Karpas-422 (cell line): ENCODE measurements at regions not wholly inside any gene's neighbourhood (a gene's known extent, or its start where the extent isn't known, plus 50 kb on each side); places are given as distances from the start of the nearest gene placed in this dataset.

Experiments used
- DNase-seq: peaks from one replicate; pipeline ENCODE4 v3.0.0-alpha.2; 2015
- H2AFZ ChIP-seq: fragments of 200-600 bp; sonication (generic); 2 replicates; pipeline ENCODE4 v1.6.1; 2014; ENCODE audit warnings: antibody characterized with exemption, low read length, mixed read lengths
- H3K27ac ChIP-seq: fragments of 200-600 bp; sonication (generic); 2 replicates; pipeline ENCODE4 v1.5.1; 2014; ENCODE audit warnings: mild to moderate bottlenecking, low read length, moderate library complexity
- H3K27me3 ChIP-seq: fragments of 200-600 bp; sonication (generic); 2 replicates; pipeline ENCODE4 v1.6.1; 2014; ENCODE audit warnings: low read length, mixed read lengths
- H3K36me3 ChIP-seq: fragments of 200-600 bp; sonication (generic); 2 replicates; pipeline ENCODE4 v1.6.1; 2014; ENCODE audit warnings: low read length, mixed read lengths; ENCODE audit not compliant: insufficient read depth
- H3K4me1 ChIP-seq: fragments of 200-600 bp; sonication (generic); 2 replicates; pipeline ENCODE4 v1.6.1; 2014; ENCODE audit warnings: mild to moderate bottlenecking, low read length, mixed read lengths
- H3K4me2 ChIP-seq: fragments of 200-600 bp; sonication (generic); 2 replicates; pipeline ENCODE4 v1.6.1; 2014; ENCODE audit warnings: low read length, low read depth, mild to moderate bottlenecking; ENCODE audit not compliant: poor library complexity, severe bottlenecking
- H3K4me3 ChIP-seq: fragments of 200-600 bp; sonication (generic); 2 replicates; pipeline ENCODE4 v1.5.1; 2014; ENCODE audit warnings: mild to moderate bottlenecking, antibody characterized with exemption, low read length, mixed read lengths
- H3K79me2 ChIP-seq: fragments of 200-600 bp; sonication (generic); 2 replicates; pipeline ENCODE4 v1.6.1; 2014; ENCODE audit warnings: mild to moderate bottlenecking, low read length, mixed read lengths
- H3K9ac ChIP-seq: fragments of 200-600 bp; sonication (generic); 2 replicates; pipeline ENCODE4 v1.6.0; 2014; ENCODE audit warnings: low read length
- H3K9me2 ChIP-seq: fragments of 200-600 bp; sonication (generic), shearing (Covaris generic); replicated peaks from 2 replicates; pipeline ENCODE4 v1.6.0; 2014; ENCODE audit warnings: mild to moderate bottlenecking, low read length, moderate library complexity; ENCODE audit not compliant: insufficient read depth
- H3K9me3 ChIP-seq: fragments of 300-700, 200-600 bp; sonication (generic); 2 replicates; pipeline ENCODE4 v1.6.1; 2014; ENCODE audit warnings: low read length, mixed read lengths
- H4K20me1 ChIP-seq: fragments of 200-600 bp; sonication (generic); 2 replicates; pipeline ENCODE4 v1.6.1; 2014; ENCODE audit warnings: mild to moderate bottlenecking, antibody characterized with exemption, low read length, low read depth; ENCODE audit not compliant: insufficient read depth

GRCh38 chr1:198939286-198939685 lies 300.4 kb downstream of the PTPRC start:
- Histone ChIP-seq H3K4me1 (peaks cover 46% of the 10 kb centered on the region), H3K27ac (no peak overlapping the region), H3K9me2 (no peaks in the 10 kb centered on the region), H3K36me3 (no peaks in the 10 kb centered on the region), H2AFZ (0 out of 2 replicates have a peak overlapping the region, but pooled peaks have one; percentile 25), H4K20me1 (no peaks in the 10 kb centered on the region), H3K9ac (no peak overlapping the region), H3K27me3 (no peaks in the 10 kb centered on the region), H3K4me3 (no peak overlapping the region), H3K9me3 (no peaks in the 10 kb centered on the region), H3K4me2 (no peak overlapping the region), H3K79me2 (peaks cover 27% of the 10 kb centered on the region)
- DNase-seq, result no peak

GRCh38 chr1:198939956-198940355 lies 301.1 kb downstream of the PTPRC start:
- Histone ChIP-seq H3K4me1 (peaks cover 39% of the 10 kb centered on the region), H4K20me1 (no peaks in the 10 kb centered on the region), H3K9ac (no peak overlapping the region), H3K9me3 (no peaks in the 10 kb centered on the region), H3K79me2 (peaks cover 21% of the 10 kb centered on the region), H3K9me2 (no peaks in the 10 kb centered on the region), H2AFZ (no peak overlapping the region), H3K27ac (no peak overlapping the region), H3K4me2 (no peak overlapping the region), H3K36me3 (no peaks in the 10 kb centered on the region), H3K4me3 (no peak overlapping the region), H3K27me3 (no peaks in the 10 kb centered on the region)
- DNase-seq, result no peak

GRCh38 chr1:198942466-198942865 lies 303.6 kb downstream of the PTPRC start:
- Histone ChIP-seq H2AFZ (no peak overlapping the region), H3K27ac (no peak overlapping the region), H3K9me2 (no peaks in the 10 kb centered on the region), H3K79me2 (no peaks in the 10 kb centered on the region), H3K9me3 (no peaks in the 10 kb centered on the region), H3K27me3 (no peaks in the 10 kb centered on the region), H4K20me1 (no peaks in the 10 kb centered on the region), H3K9ac (no peak overlapping the region), H3K4me1 (peaks cover 22% of the 10 kb centered on the region), H3K4me3 (no peak overlapping the region), H3K4me2 (no peak overlapping the region), H3K36me3 (no peaks in the 10 kb centered on the region)
- DNase-seq, result no peak

DNA sequence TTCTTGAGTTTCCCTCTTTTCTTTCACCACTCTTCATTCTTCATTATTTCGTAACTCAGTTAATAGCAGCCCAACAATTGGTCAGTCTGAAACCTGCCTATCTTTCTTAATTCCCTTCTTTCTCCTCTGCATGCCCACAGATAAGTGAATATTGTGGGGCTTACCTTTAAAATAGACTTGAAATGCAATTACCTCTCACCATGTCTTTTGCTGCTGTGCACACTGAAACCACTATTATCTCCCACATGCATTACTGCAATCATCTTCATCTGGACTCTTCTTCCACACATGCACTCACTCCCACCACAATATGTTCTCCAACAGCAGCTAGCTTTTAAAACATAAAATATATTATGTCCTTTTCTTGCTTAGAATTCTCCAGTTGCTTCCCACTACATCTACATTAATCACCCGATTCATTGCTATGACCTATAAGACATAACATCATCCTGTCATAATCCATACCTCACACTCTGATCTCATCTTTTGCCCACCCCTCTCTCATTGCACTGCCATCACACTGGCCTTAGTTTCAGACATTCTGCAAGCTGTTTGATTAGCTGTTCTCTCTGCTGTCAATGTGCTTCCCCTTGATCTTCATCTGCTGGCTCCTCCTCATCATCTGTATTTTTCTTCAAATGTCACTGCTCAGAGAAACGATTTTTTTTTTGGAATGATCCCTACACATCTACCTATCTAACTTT lies 304.8 kb downstream of the PTPRC start:
- Histone ChIP-seq H3K79me2 (no peaks in the 10 kb centered on the region), H4K20me1 (no peaks in the 10 kb centered on the region), H3K36me3 (no peaks in the 10 kb centered on the region), H3K9me2 (no peaks in the 10 kb centered on the region), H3K27ac (no peak overlapping the region), H3K4me1 (peaks cover 10% of the 10 kb centered on the region), H3K4me2 (no peak overlapping the region), H3K4me3 (no peak overlapping the region), H3K27me3 (no peaks in the 10 kb centered on the region), H2AFZ (no peak overlapping the region), H3K9me3 (no peaks in the 10 kb centered on the region), H3K9ac (no peak overlapping the region)
- no peak for DNase-seq

- Histone ChIP-seq H3K4me1 (no peaks in the 10 kb centered on the region), H3K4me3 (no peak overlapping the region), H3K79me2 (no peaks in the 10 kb centered on the region), H3K27me3 (no peaks in the 10 kb centered on the region), H3K4me2 (no peak overlapping the region), H4K20me1 (no peaks in the 10 kb centered on the region), H3K9me3 (no peaks in the 10 kb centered on the region), H3K36me3 (no peaks in the 10 kb centered on the region), H2AFZ (no peak overlapping the region), H3K9me2 (no peaks in the 10 kb centered on the region), H3K9ac (no peak overlapping the region), H3K27ac (no peak overlapping the region)
- DNase-seq, result no peak
These were observed 308.6 kb downstream of the PTPRC start for GRCh38 chr1:198947456-198947855.

DNA sequence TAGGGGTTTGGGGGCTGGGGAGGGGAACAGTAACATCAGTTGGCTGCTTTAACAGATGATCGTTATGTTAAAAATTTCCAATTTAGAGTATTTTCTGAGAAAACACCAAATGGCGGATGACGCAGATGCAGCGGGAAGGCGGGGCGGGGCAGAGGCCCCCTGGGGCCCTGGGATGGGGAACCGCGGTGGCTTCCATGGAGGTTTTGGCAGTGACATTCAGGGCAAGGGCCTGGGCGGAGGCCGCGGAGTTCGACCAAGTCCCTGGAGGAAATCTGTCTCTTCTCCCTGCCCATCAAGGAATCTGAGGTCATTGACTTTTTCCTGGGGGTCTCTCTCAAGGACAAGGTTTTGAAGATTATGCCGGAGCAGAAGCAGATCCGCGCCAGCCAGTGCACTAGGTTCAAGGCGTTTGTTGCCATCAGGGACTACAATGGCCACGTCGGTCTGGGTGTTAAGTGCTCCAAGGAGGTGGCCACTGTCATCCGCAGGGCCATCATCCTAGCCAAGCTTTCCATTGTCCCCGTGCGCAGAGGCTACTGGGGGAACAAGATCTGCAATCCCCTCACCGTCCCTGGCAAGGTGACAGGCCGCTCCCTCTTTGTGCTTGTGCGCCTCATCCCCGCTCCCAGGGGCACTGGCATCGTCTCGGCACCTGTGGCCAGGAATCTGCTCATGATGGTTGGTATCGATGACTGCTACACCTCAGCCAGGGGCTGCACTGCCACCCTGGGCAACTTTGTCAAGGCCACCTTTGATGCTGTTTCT lies 310.2 kb downstream of the PTPRC start:
- Histone ChIP-seq H3K4me2 (no peak overlapping the region), H3K9ac (no peak overlapping the region), H3K4me1 (no peaks in the 10 kb centered on the region), H2AFZ (no peak overlapping the region), H3K36me3 (no peaks in the 10 kb centered on the region), H3K79me2 (no peaks in the 10 kb centered on the region), H3K9me3 (no peaks in the 10 kb centered on the region), H3K27me3 (no peaks in the 10 kb centered on the region), H3K27ac (no peak overlapping the region), H3K9me2 (no peaks in the 10 kb centered on the region), H4K20me1 (no peaks in the 10 kb centered on the region), H3K4me3 (no peak overlapping the region)
- no peak for DNase-seq

DNA sequence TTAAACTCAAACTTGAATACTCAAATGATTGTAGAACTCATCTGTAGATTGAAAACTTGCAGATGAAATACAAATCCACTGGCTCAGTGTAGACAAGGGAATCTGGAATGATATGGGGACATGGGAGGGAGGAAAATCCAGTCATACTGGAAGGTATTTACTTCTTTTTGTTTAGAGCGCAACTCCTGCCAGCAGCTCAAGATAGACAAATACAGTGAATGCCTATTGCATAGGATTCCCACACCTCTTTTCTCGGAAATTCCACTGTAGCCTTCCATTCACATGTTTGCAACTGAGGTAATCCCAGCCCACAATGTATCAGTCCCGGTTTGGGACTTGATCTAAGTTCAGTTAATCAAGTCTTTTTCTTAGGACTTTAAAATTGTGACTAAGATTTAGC lies 311.2 kb downstream of the PTPRC start:
- no peak for DNase-seq
- no peak overlapping the region for H3K4me3 ChIP-seq
- H3K27me3 ChIP-seq, result no peaks in the 10 kb centered on the region
- no peaks in the 10 kb centered on the region for H3K79me2 ChIP-seq
- no peaks in the 10 kb centered on the region for H3K36me3 ChIP-seq
- H3K9ac ChIP-seq, result no peak overlapping the region
- no peaks in the 10 kb centered on the region for H3K9me2 ChIP-seq
- no peak overlapping the region for H3K27ac ChIP-seq
- H3K4me2 ChIP-seq, result no peak overlapping the region
- no peak overlapping the region for H2AFZ ChIP-seq
- no peaks in the 10 kb centered on the region for H3K4me1 ChIP-seq
- no peaks in the 10 kb centered on the region for H4K20me1 ChIP-seq
- H3K9me3 ChIP-seq, result no peaks in the 10 kb centered on the region

- DNase-seq, result no peak
- Histone ChIP-seq H3K9me3 (no peaks in the 10 kb centered on the region), H3K36me3 (no peaks in the 10 kb centered on the region), H3K4me3 (no peak overlapping the region), H4K20me1 (no peaks in the 10 kb centered on the region), H3K27ac (no peak overlapping the region), H3K27me3 (no peaks in the 10 kb centered on the region), H3K4me2 (no peak overlapping the region), H2AFZ (no peak overlapping the region), H3K9ac (no peak overlapping the region), H3K9me2 (no peaks in the 10 kb centered on the region), H3K4me1 (no peaks in the 10 kb centered on the region), H3K79me2 (no peaks in the 10 kb centered on the region)
These were observed 316.2 kb downstream of the PTPRC start for GRCh38 chr1:198955085-198955484.
